A549 (cell line): ENCODE measurements at regions not wholly inside any gene's neighbourhood (a gene's known extent, or its start where the extent isn't known, plus 50 kb on each side); places are given as distances from the start of the nearest gene placed in this dataset.

Experiments used
- ATAC-seq, 2 experiments: fragments of 200-7000 bp in 1 of 2; fragments of >200 bp in 1 of 2; cut with Nextera tagmentation in 1 of 2; cut with Tn5 transposase in 1 of 2; 3 replicates each; pipeline versions ENCODE4 v1.8.0 to v1.9.1; 2018 to 2020; ENCODE audit warnings: mild to moderate bottlenecking in 1 of 2, moderate library complexity in 1 of 2
- CTCF ChIA-PET: fragments of 300-600 bp; sonication (Branson Sonifier 250); formaldehyde crosslinking; extraction: SDS; loops from one replicate; lab custom pipeline; 2021; ENCODE audit warnings: antibody characterized with exemption, inconsistent platforms; lab: Yijun Ruan, JAX
- POLR2A ChIA-PET: fragments of 350-600 bp; formaldehyde crosslinking; extraction: SDS; loops from one replicate; lab custom pipeline; 2021; ENCODE audit warnings: antibody characterized with exemption, inconsistent platforms; lab: Yijun Ruan, JAX
- DNase-seq, 2 experiments: peaks; one replicate each; pipeline versions ENCODE4 v3.0.0 to v3.0.0-alpha.2; 2011 to 2016; ENCODE audit warnings: low read depth in 1 of 2, low spot score in 1 of 2
- FAIRE-seq: peaks from 2 replicates; lab custom pipeline; 2011; peaks lifted over from hg19 to GRCh38; lab: Jason Lieb, UNC
- H3K27ac ChIP-seq, 2 experiments: fragments of >200 bp; sonication (Bioruptor Twin); formaldehyde crosslinking; 3 replicates each; pipeline ENCODE4 v1.5.1; 2016 to 2017
- H3K4me1 ChIP-seq: fragments of >200 bp; sonication (Bioruptor Twin); formaldehyde crosslinking; 3 replicates; pipeline ENCODE4 v1.6.1; 2016
- H3K4me2 ChIP-seq: fragments of >200 bp; sonication (Bioruptor Twin); formaldehyde crosslinking; 3 replicates; pipeline ENCODE4 v1.6.1; 2016
- H3K4me3 ChIP-seq: fragments of >200 bp; sonication (Bioruptor Twin); formaldehyde crosslinking; 3 replicates; pipeline ENCODE4 v1.5.1; 2016
- H3K9me3 ChIP-seq: fragments of >200 bp; sonication (Bioruptor Twin); formaldehyde crosslinking; 3 replicates; pipeline ENCODE4 v1.6.1; 2016
- ATOH8 ChIP-seq: fragments of 250-450 bp; sonication (Bioruptor Pico); IDR thresholded peaks from 2 replicates; pipeline ENCODE4 v1.5.0; 2020; ENCODE audit warnings: low read depth, mild to moderate bottlenecking, moderate library complexity
- BCL3 ChIP-seq: fragments of >200 bp; sonication (Bioruptor Twin); formaldehyde crosslinking; IDR thresholded peaks from 3 replicates; pipeline ENCODE4 v1.6.1; 2016
- CBX8 ChIP-seq: fragments of 200-600 bp; sonication (generic); IDR thresholded peaks from 2 replicates; pipeline ENCODE4 v1.6.1; 2016
- CHD2 ChIP-seq: fragments of 150-350 bp; IDR thresholded peaks from 2 replicates; pipeline ENCODE4 v1.6.1; 2014; ENCODE audit warnings: low read length; ENCODE audit not compliant: partially characterized antibody
- EHMT2 ChIP-seq: fragments of 200-600 bp; sonication (generic); IDR thresholded peaks from 2 replicates; pipeline ENCODE4 v1.6.1; 2016; ENCODE audit warnings: antibody characterized with exemption, low read depth, mild to moderate bottlenecking, moderate library complexity
- FOSL2 ChIP-seq, 2 experiments: fragments of 450-650 bp in 1 of 2; fragments of >200 bp in 1 of 2; sonication (Bioruptor Twin) in 1 of 2; formaldehyde crosslinking; IDR thresholded peaks; 2 replicates each; pipeline versions ENCODE4 v1.5.0 to v1.6.1; 2016 to 2020; ENCODE audit warnings: mild to moderate bottlenecking in 1 of 2, moderate library complexity in 1 of 2
- HOXB13 ChIP-seq: fragments of 250-450 bp; sonication (Bioruptor Pico); IDR thresholded peaks from 2 replicates; pipeline ENCODE4 v1.5.0; 2020; ENCODE audit warnings: low read depth, mild to moderate bottlenecking, moderate library complexity
- JUN ChIP-seq, 2 experiments: fragments of >200 bp; sonication (Bioruptor Twin); formaldehyde crosslinking; IDR thresholded peaks; 2 replicates in 1 of 2; 3 replicates in 1 of 2; pipeline ENCODE4 v1.6.1; 2016 to 2017
- JUNB ChIP-seq: fragments of >200 bp; sonication (Bioruptor Twin); formaldehyde crosslinking; IDR thresholded peaks from 2 replicates; pipeline ENCODE4 v1.6.1; 2016
- KDM5A ChIP-seq: fragments of 200-600 bp; sonication (generic); IDR thresholded peaks from 2 replicates; pipeline ENCODE4 v1.6.1; 2016; ENCODE audit warnings: antibody characterized with exemption, mild to moderate bottlenecking
- POLR2AphosphoS2 ChIP-seq: conservative IDR thresholded peaks from 2 replicates; pipeline ENCODE4 v1.6.1; 2012; ENCODE audit warnings: low read length, improper control_type of control experiment, inconsistent platforms
- RAD21 ChIP-seq, 2 experiments: fragments of >200 bp in 1 of 2; sonication (Bioruptor Twin) in 1 of 2; formaldehyde crosslinking in 1 of 2; IDR thresholded peaks in 1 of 2; conservative IDR thresholded peaks in 1 of 2; 2 replicates in 1 of 2; 3 replicates in 1 of 2; pipeline ENCODE4 v1.6.1; 2012 to 2018; ENCODE audit warnings: inconsistent platforms in 1 of 2
- REST ChIP-seq: fragments of 200-600 bp; sonication (generic); IDR thresholded peaks from 2 replicates; pipeline ENCODE4 v1.6.1; 2016; ENCODE audit warnings: antibody characterized with exemption, mild to moderate bottlenecking, moderate library complexity
- SMC3 ChIP-seq: fragments of >200 bp; sonication (Bioruptor Twin); formaldehyde crosslinking; IDR thresholded peaks from 3 replicates; pipeline ENCODE4 v1.6.1; 2018; ENCODE audit warnings: inconsistent platforms
- TFCP2L1 ChIP-seq: fragments of 250-450 bp; sonication (Bioruptor Pico); IDR thresholded peaks from 2 replicates; pipeline ENCODE4 v1.5.0; 2021; ENCODE audit warnings: mild to moderate bottlenecking
- USF2 ChIP-seq: fragments of 450-650 bp; IDR thresholded peaks from 2 replicates; pipeline ENCODE4 v1.6.1; 2014; ENCODE audit warnings: antibody characterized with exemption
- ZNF302 ChIP-seq: fragments of 250-450 bp; sonication (Bioruptor Pico); IDR thresholded peaks from 2 replicates; pipeline ENCODE4 v1.9.0; 2021; ENCODE audit warnings: inconsistent platforms, mild to moderate bottlenecking, moderate library complexity
- WGBS: methylation state at CpG from one replicate; pipeline ENCODE4 v1.1.6; 2017; ENCODE audit errors: missing lambda C conversion rate; 5-methylcytosine and 5-hydroxymethylcytosine counted together

- Histone ChIP-seq H3K4me2 (no peak overlapping the region), H3K9me3 (no peaks in the 10 kb centered on the region), H3K4me1 (no peaks in the 10 kb centered on the region), H3K4me3 (no peak overlapping the region), H3K27ac (no peak overlapping the region)
- ChIA-PET CTCF (interaction anchor here (0.6 kb wide), 1 partner anchor 432 kb away, joined by 3 read pairs; no protein-coding TSS in a partner anchor), POLR2A (no interaction called here)
- TF ChIP-seq TFCP2L1 (CRISPR knock-in tag) (no peak), SMC3 (no peak), HOXB13 (CRISPR knock-in tag) (no peak), FOSL2 (IDR thresholded peaks at IDR 0.05) (no peak), FOSL2 (CRISPR knock-in tag; IDR thresholded peaks at IDR 0.05) (no peak), ZNF302 (CRISPR knock-in tag) (no peak), JUNB (no peak), REST (no peak), EHMT2 (no peak)
- FAIRE-seq (no peak), DNase-seq (no peak), ATAC-seq (no peak)
Observed at GRCh38 chr5:166505544-166505943, 1785.9 kb upstream of the WWC1 start.

GRCh38 chr5:166507810-166508425 lies 1783.5 kb upstream of the WWC1 start:
- ATAC-seq (no peak), FAIRE-seq (no peak)
- 0% methylated on average over 2 of the region's 2 CpGs for whole genome bisulfite sequencing
- H3K4me3 ChIP-seq, result no peak overlapping the region
- POLR2A ChIA-PET, result no interaction called here
- H3K4me1 ChIP-seq, result no peaks in the 10 kb centered on the region
- TF ChIP-seq USF2, result no peak
- no peak for TF ChIP-seq RAD21 (conservative IDR thresholded peaks at IDR 0.05 in 1 of 2, IDR thresholded peaks at IDR 0.05 in 1 of 2)
- TF ChIP-seq BCL3, result no peak
- TF ChIP-seq CHD2, result no peak
- TF ChIP-seq KDM5A, result no peak
- TF ChIP-seq POLR2AphosphoS2, result no peak
- no peak for TF ChIP-seq TFCP2L1 (CRISPR knock-in tag)
- TF ChIP-seq JUN (IDR thresholded peaks at IDR 0.05), result no peak
- TF ChIP-seq ATOH8 (CRISPR knock-in tag), result no peak
- TF ChIP-seq EHMT2, result no peak
- no peak for TF ChIP-seq CBX8
- TF ChIP-seq, all 56 proteins: peak for 0
- H3K4me2 ChIP-seq, result no peak overlapping the region
- DNase-seq, result no peak
- H3K9me3 ChIP-seq, result no peaks in the 10 kb centered on the region
- CTCF ChIA-PET, result no interaction called here
- no peak overlapping the region for H3K27ac ChIP-seq
